Mesendoderm (in vitro differentiated cells): ENCODE measurements at regions not wholly inside any gene's neighbourhood (a gene's known extent, or its start where the extent isn't known, plus 50 kb on each side); places are given as distances from the start of the nearest gene placed in this dataset.

Source experiments
- DNase-seq: peaks from one replicate; pipeline ENCODE4 v3.0.0; 2013
- H2AK5ac ChIP-seq: 2 replicates; pipeline ENCODE4 v1.6.1; 2013; ENCODE audit warnings: low read length, inconsistent platforms
- H2BK120ac ChIP-seq: 2 replicates; pipeline ENCODE4 v1.6.1; 2013; ENCODE audit warnings: low read depth, mild to moderate bottlenecking, low read length, moderate library complexity, mixed read lengths
- H2BK15ac ChIP-seq: replicated peaks from 2 replicates; pipeline ENCODE4 v1.6.1; 2013; ENCODE audit warnings: low read depth, mild to moderate bottlenecking, moderate library complexity
- H2BK5ac ChIP-seq: 2 replicates; pipeline ENCODE4 v1.6.1; 2013; ENCODE audit warnings: low read length, inconsistent platforms
- H3K18ac ChIP-seq: 2 replicates; pipeline ENCODE4 v1.6.1; 2013; ENCODE audit warnings: mild to moderate bottlenecking, low read length, mixed read lengths
- H3K23ac ChIP-seq: one replicate; pipeline ENCODE4 v1.6.1; 2013; ENCODE audit warnings: low read length
- H3K27ac ChIP-seq: 2 replicates; pipeline ENCODE4 v1.5.1; 2013; ENCODE audit warnings: low read depth, mild to moderate bottlenecking, inconsistent platforms, low read length, moderate library complexity
- H3K27me3 ChIP-seq: 2 replicates; pipeline ENCODE4 v1.6.1; 2013; ENCODE audit warnings: low read length, control low read depth, mild to moderate bottlenecking, inconsistent platforms; ENCODE audit not compliant: insufficient read depth, poor library complexity
- H3K36me3 ChIP-seq: 2 replicates; pipeline ENCODE4 v1.6.1; 2013; ENCODE audit warnings: low read length, inconsistent platforms; ENCODE audit not compliant: control insufficient read depth, insufficient read depth
- H3K4ac ChIP-seq: one replicate; pipeline ENCODE4 v1.6.1; 2013; ENCODE audit warnings: low read depth, mild to moderate bottlenecking, low read length, moderate library complexity
- H3K4me1 ChIP-seq: 2 replicates; pipeline ENCODE4 v1.6.1; 2013; ENCODE audit warnings: low read depth, low read length, inconsistent platforms; ENCODE audit not compliant: control insufficient read depth
- H3K4me2 ChIP-seq: 2 replicates; pipeline ENCODE4 v1.6.1; 2013; ENCODE audit warnings: low read length
- H3K4me3 ChIP-seq: 2 replicates; pipeline ENCODE4 v1.5.1; 2013; ENCODE audit warnings: mild to moderate bottlenecking, low read length
- H3K56ac ChIP-seq: one replicate; pipeline ENCODE4 v1.6.1; 2013; ENCODE audit warnings: low read length
- H3K79me1 ChIP-seq: 2 replicates; pipeline ENCODE4 v1.6.1; 2013; ENCODE audit warnings: low read length, inconsistent platforms
- H3K79me2 ChIP-seq: 2 replicates; pipeline ENCODE4 v1.6.1; 2013; ENCODE audit warnings: mild to moderate bottlenecking, low read length; ENCODE audit not compliant: control insufficient read depth, insufficient read depth
- H3K9ac ChIP-seq: 2 replicates; pipeline ENCODE4 v1.6.1; 2013; ENCODE audit warnings: low read length, inconsistent platforms
- H4K5ac ChIP-seq: one replicate; pipeline ENCODE4 v1.6.1; 2013; ENCODE audit warnings: low read length
- H4K8ac ChIP-seq: one replicate; pipeline ENCODE4 v1.6.1; 2013; ENCODE audit warnings: low read depth, mild to moderate bottlenecking, control low read depth, low read length, moderate library complexity
- WGBS: extraction: QIAGEN DNeasy Blood & Tissue Kit; methylation state at CpG from one replicate; pipeline ENCODE4 v1.1.7; 2013; ENCODE audit warnings: low lambda C conversion rate, missing lambda C conversion rate; ENCODE audit not compliant: insufficient coverage; ENCODE audit errors: extremely low coverage; 5-methylcytosine and 5-hydroxymethylcytosine counted together

GRCh38 chr5:98621821-98622220 lies 151.6 kb upstream of the RGMB start:
- no peak overlapping the region for H3K56ac ChIP-seq
- H3K79me1 ChIP-seq: no peaks in the 10 kb centered on the region
- H3K18ac ChIP-seq: no peak overlapping the region
- H3K4me1 ChIP-seq: no peaks in the 10 kb centered on the region
- no CpG with 5 or more reads among the region's 7 CpGs for WGBS
- no peak overlapping the region for H2BK120ac ChIP-seq
- H4K8ac ChIP-seq: no peak overlapping the region
- no peak overlapping the region for H3K27ac ChIP-seq
- H3K27me3 ChIP-seq: no peaks in the 10 kb centered on the region
- no peaks in the 10 kb centered on the region for H3K79me2 ChIP-seq
- no peak overlapping the region for H3K23ac ChIP-seq
- no peak overlapping the region for H3K9ac ChIP-seq
- no peak overlapping the region for H2BK5ac ChIP-seq
- no peak overlapping the region for H4K5ac ChIP-seq
- no peak for DNase-seq
- H3K4me2 ChIP-seq: no peak overlapping the region
- H2AK5ac ChIP-seq: no peak overlapping the region
- no peak overlapping the region for H2BK15ac ChIP-seq
- H3K4me3 ChIP-seq: no peak overlapping the region
- H3K36me3 ChIP-seq: no peaks in the 10 kb centered on the region
- no peak overlapping the region for H3K4ac ChIP-seq

- DNase-seq: no peak
- Histone ChIP-seq H3K79me2 (no peaks in the 10 kb centered on the region), H2AK5ac (no peak overlapping the region), H3K27ac (no peak overlapping the region), H3K27me3 (no peaks in the 10 kb centered on the region), H2BK15ac (no peak overlapping the region), H3K36me3 (no peaks in the 10 kb centered on the region), H4K8ac (no peak overlapping the region), H4K5ac (no peak overlapping the region), H3K4ac (no peak overlapping the region), H2BK120ac (no peak overlapping the region), H3K18ac (no peak overlapping the region), H3K23ac (no peak overlapping the region), H2BK5ac (no peak overlapping the region), H3K4me1 (no peaks in the 10 kb centered on the region), H3K4me2 (no peak overlapping the region), H3K9ac (no peak overlapping the region), H3K56ac (no peak overlapping the region), H3K79me1 (no peaks in the 10 kb centered on the region), H3K4me3 (no peak overlapping the region)
- no CpG with 5 or more reads among the region's 3 CpGs for WGBS
Observed at GRCh38 chr5:98624145-98624880, 149.2 kb upstream of the RGMB start.

GRCh38 chr5:98627121-98627520 lies 146.3 kb upstream of the RGMB start:
- H3K56ac ChIP-seq: no peak overlapping the region
- H2AK5ac ChIP-seq: no peak overlapping the region
- WGBS: no CpG with 5 or more reads among the region's 3 CpGs
- no peaks in the 10 kb centered on the region for H3K79me1 ChIP-seq
- no peak for DNase-seq
- no peaks in the 10 kb centered on the region for H3K27me3 ChIP-seq
- no peak overlapping the region for H4K5ac ChIP-seq
- no peak overlapping the region for H3K18ac ChIP-seq
- H2BK5ac ChIP-seq: no peak overlapping the region
- H3K4me1 ChIP-seq: no peaks in the 10 kb centered on the region
- H3K4me2 ChIP-seq: no peak overlapping the region
- H3K23ac ChIP-seq: no peak overlapping the region
- H3K4me3 ChIP-seq: no peak overlapping the region
- no peak overlapping the region for H4K8ac ChIP-seq
- H3K4ac ChIP-seq: no peak overlapping the region
- no peaks in the 10 kb centered on the region for H3K79me2 ChIP-seq
- no peaks in the 10 kb centered on the region for H3K36me3 ChIP-seq
- no peak overlapping the region for H2BK120ac ChIP-seq
- H3K9ac ChIP-seq: no peak overlapping the region
- H2BK15ac ChIP-seq: no peak overlapping the region
- no peak overlapping the region for H3K27ac ChIP-seq

- no peak overlapping the region for H2BK5ac ChIP-seq
- no peaks in the 10 kb centered on the region for H3K79me2 ChIP-seq
- no peak for DNase-seq
- no peak overlapping the region for H2BK15ac ChIP-seq
- WGBS: no CpG with 5 or more reads among the region's 1 CpG
- H3K18ac ChIP-seq: no peak overlapping the region
- H3K27ac ChIP-seq: no peak overlapping the region
- no peak overlapping the region for H4K5ac ChIP-seq
- no peak overlapping the region for H2BK120ac ChIP-seq
- no peak overlapping the region for H4K8ac ChIP-seq
- H3K56ac ChIP-seq: no peak overlapping the region
- H3K9ac ChIP-seq: no peak overlapping the region
- no peaks in the 10 kb centered on the region for H3K4me1 ChIP-seq
- H3K79me1 ChIP-seq: no peaks in the 10 kb centered on the region
- H2AK5ac ChIP-seq: no peak overlapping the region
- no peaks in the 10 kb centered on the region for H3K36me3 ChIP-seq
- H3K23ac ChIP-seq: no peak overlapping the region
- no peak overlapping the region for H3K4ac ChIP-seq
- H3K4me3 ChIP-seq: no peak overlapping the region
- H3K4me2 ChIP-seq: no peak overlapping the region
- no peaks in the 10 kb centered on the region for H3K27me3 ChIP-seq
Observed at GRCh38 chr5:98630621-98631020, 142.8 kb upstream of the RGMB start.

GRCh38 chr5:98631311-98632054 lies 142.0 kb upstream of the RGMB start:
- Histone ChIP-seq H2BK120ac (no peak overlapping the region), H3K4me1 (no peaks in the 10 kb centered on the region), H3K4ac (no peak overlapping the region), H3K79me1 (no peaks in the 10 kb centered on the region), H3K27ac (no peak overlapping the region), H3K36me3 (no peaks in the 10 kb centered on the region), H3K4me2 (no peak overlapping the region), H3K4me3 (no peak overlapping the region), H4K8ac (no peak overlapping the region), H3K18ac (no peak overlapping the region), H3K27me3 (no peaks in the 10 kb centered on the region), H3K79me2 (no peaks in the 10 kb centered on the region), H3K9ac (no peak overlapping the region), H2BK5ac (no peak overlapping the region), H3K56ac (no peak overlapping the region), H2AK5ac (no peak overlapping the region), H2BK15ac (no peak overlapping the region), H4K5ac (no peak overlapping the region), H3K23ac (no peak overlapping the region)
- no CpG with 5 or more reads among the region's 1 CpG for WGBS
- no peak for DNase-seq
